C4-2B (cell line): ENCODE measurements at regions not wholly inside any gene's neighbourhood (a gene's known extent, or its start where the extent isn't known, plus 50 kb on each side); places are given as distances from the start of the nearest gene placed in this dataset.

ENCODE experiments used
- CTCF ChIP-seq: fragments of 450-650 bp; conservative IDR thresholded peaks from 2 replicates; pipeline ENCODE4 v1.5.1; 2017; ENCODE audit warnings: mild to moderate bottlenecking
- ZFX ChIP-seq: fragments of 450-650 bp; IDR thresholded peaks from 2 replicates; pipeline ENCODE4 v1.6.1; 2017

- TF ChIP-seq CTCF: no peak
- no peak for TF ChIP-seq ZFX
Measured at GRCh38 chr11:28529046-28529445, 420.9 kb downstream of the METTL15 start.
